ENCODE measurements at regions not wholly inside any gene's neighbourhood (a gene's known extent, or its start where the extent isn't known, plus 50 kb on each side); places are given as distances from the start of the nearest gene placed in this dataset.

- Mint-ChIP-seq H3K27ac (no peak overlapping the region), H3K36me3 (peaks cover 2% of the 10 kb centered on the region), H3K9me3 (ENCODE audit: low read depth) (no peaks in the 10 kb centered on the region), H3K4me1 (ENCODE audit: low read depth) (no peaks in the 10 kb centered on the region), H3K4me3 (no peak overlapping the region), H3K27me3 (no peaks in the 10 kb centered on the region)
Observed at GRCh38 chr5:96096724-96097123, 135.1 kb upstream of the ELL2 start.

GRCh38 chr5:96094904-96095303 lies 133.3 kb upstream of the ELL2 start:
- no peak overlapping the region for H3K4me3 Mint-ChIP-seq
- H3K4me1 Mint-ChIP-seq (ENCODE audit: low read depth): no peaks in the 10 kb centered on the region
- H3K9me3 Mint-ChIP-seq (ENCODE audit: low read depth): no peaks in the 10 kb centered on the region
- no peaks in the 10 kb centered on the region for H3K27me3 Mint-ChIP-seq
- H3K27ac Mint-ChIP-seq: no peak overlapping the region
- peaks cover 2% of the 10 kb centered on the region for H3K36me3 Mint-ChIP-seq

- Mint-ChIP-seq H3K27ac (no peak overlapping the region), H3K9me3 (ENCODE audit: low read depth) (no peaks in the 10 kb centered on the region), H3K27me3 (no peaks in the 10 kb centered on the region), H3K4me3 (no peak overlapping the region), H3K4me1 (ENCODE audit: low read depth) (no peaks in the 10 kb centered on the region), H3K36me3 (peaks cover 2% of the 10 kb centered on the region)
Observed at GRCh38 chr5:96093890-96094381, 132.3 kb upstream of the ELL2 start.

DNA sequence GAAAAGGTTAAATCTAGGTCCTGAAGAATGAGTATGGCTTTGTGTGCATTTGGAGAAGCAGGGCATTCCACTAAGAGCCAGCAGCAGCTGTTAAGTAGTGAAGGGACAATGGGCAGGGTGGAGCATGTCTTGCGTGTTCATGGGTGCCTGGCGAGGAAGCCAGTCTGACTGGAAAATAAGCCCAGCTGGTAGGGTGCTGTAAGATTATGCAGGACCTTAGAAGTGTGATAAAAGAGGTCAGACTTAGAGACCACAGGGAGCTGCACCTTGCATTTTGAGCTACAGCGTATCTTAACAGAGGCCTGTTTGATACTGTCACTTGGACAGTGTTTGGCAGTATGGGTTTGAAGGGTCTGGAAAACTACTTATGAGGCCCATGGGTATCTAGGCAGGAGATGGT lies 131.7 kb upstream of the ELL2 start:
- Mint-ChIP-seq H3K4me1 (ENCODE audit: low read depth) (no peaks in the 10 kb centered on the region), H3K27me3 (no peaks in the 10 kb centered on the region), H3K27ac (no peak overlapping the region), H3K36me3 (peaks cover 2% of the 10 kb centered on the region), H3K9me3 (ENCODE audit: low read depth) (no peaks in the 10 kb centered on the region), H3K4me3 (no peak overlapping the region)

DNA sequence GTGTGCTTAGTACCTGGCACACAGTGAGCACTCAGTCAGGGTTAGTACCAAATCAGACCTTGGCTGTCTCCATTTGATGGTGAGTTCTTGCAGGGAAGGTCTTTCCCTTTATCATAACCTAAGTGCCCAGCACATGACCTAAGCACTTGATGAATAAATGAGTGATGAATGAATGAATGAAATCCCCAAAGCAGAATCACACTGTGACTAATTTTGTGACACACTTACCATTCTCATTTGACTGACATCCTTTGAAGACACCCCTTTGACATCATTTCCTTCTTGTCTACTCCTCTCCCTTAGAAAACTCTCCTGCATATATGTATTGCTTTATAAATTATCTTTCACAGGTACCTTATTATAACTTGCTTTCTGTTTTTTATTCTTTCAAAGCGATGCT lies 130.2 kb upstream of the ELL2 start:
- H3K27ac Mint-ChIP-seq: no peak overlapping the region
- no peaks in the 10 kb centered on the region for H3K4me1 Mint-ChIP-seq (ENCODE audit: low read depth)
- no peaks in the 10 kb centered on the region for H3K27me3 Mint-ChIP-seq
- no peaks in the 10 kb centered on the region for H3K36me3 Mint-ChIP-seq
- no peak overlapping the region for H3K4me3 Mint-ChIP-seq
- no peaks in the 10 kb centered on the region for H3K9me3 Mint-ChIP-seq (ENCODE audit: low read depth)

DNA sequence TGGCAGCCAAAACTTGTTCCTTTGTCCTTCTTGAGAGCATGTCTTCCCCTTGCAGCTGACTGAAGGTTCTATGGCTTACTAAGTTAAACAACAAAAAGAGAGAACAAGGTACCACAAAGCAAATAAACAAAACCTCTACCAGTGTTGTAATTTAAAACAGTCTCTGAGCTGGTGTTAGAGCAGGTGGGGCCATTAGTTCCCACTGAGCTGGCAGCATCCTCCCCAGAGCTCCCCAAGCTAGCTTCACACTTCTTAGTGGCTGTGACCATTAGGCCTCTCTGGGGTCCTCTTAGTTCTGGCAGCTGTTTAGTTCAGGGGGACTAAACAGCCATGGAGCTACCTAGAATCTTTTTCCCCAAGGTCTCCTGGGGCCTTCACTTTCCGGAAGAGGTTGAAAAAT lies 128.6 kb upstream of the ELL2 start:
- H3K4me1 Mint-ChIP-seq (ENCODE audit: low read depth): no peaks in the 10 kb centered on the region
- H3K4me3 Mint-ChIP-seq: no peak overlapping the region
- no peak overlapping the region for H3K27ac Mint-ChIP-seq
- no peaks in the 10 kb centered on the region for H3K36me3 Mint-ChIP-seq
- no peaks in the 10 kb centered on the region for H3K9me3 Mint-ChIP-seq (ENCODE audit: low read depth)
- no peaks in the 10 kb centered on the region for H3K27me3 Mint-ChIP-seq

DNA sequence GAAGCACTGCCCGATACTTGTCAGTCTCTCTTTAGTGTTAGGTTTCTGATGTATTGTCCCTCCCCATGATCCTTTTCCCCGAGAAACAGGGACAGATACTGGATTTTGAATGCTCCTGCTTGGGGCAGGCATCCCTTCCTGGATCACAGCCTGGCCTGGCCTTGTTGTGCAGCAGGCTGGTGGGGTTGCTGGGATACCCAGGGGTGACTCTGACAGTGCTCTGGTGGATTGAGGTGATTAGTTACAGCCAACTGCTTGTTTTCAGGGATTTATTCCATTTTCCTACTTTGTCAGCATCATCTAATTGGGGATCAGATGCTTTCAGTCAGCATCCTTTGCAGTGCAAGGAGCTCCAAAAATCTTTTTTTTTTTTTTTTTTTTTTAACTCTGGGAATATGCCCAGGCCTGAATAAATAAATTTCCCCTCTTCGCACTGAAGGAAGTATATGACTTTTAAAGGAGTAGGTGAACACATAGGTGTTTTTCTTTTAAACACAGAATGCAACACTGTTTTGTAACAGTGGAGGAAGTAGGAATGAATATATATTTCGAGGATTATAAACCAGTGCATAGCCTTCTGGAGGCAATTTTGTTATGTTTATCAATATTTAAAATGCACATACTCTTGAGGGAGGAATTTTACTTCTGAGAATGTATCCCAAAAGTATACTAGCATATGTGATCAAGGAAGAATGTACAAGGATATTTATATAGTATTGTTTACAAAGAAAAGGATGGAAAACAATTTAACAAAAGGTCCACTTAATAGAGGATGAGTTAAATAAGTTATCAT lies 127.3 kb upstream of the ELL2 start:
- Mint-ChIP-seq H3K27me3 (peaks cover 8% of the 10 kb centered on the region), H3K36me3 (no peaks in the 10 kb centered on the region), H3K9me3 (ENCODE audit: low read depth) (no peaks in the 10 kb centered on the region), H3K4me1 (ENCODE audit: low read depth) (peaks cover 2% of the 10 kb centered on the region), H3K27ac (no peak overlapping the region), H3K4me3 (no peak overlapping the region)

GRCh38 chr5:96087939-96088338 lies 126.3 kb upstream of the ELL2 start:
- Mint-ChIP-seq H3K27ac (no peak overlapping the region), H3K4me1 (ENCODE audit: low read depth) (peaks cover 9% of the 10 kb centered on the region), H3K4me3 (no peak overlapping the region), H3K9me3 (ENCODE audit: low read depth) (no peaks in the 10 kb centered on the region), H3K36me3 (no peaks in the 10 kb centered on the region), H3K27me3 (peaks cover 10% of the 10 kb centered on the region)

GRCh38 chr5:96084874-96085506 lies 123.3 kb upstream of the ELL2 start:
- Mint-ChIP-seq H3K27me3 (peaks cover 12% of the 10 kb centered on the region), H3K4me3 (no peak overlapping the region), H3K4me1 (ENCODE audit: low read depth) (peaks cover 20% of the 10 kb centered on the region), H3K27ac (no peak overlapping the region), H3K9me3 (ENCODE audit: low read depth) (no peaks in the 10 kb centered on the region), H3K36me3 (no peaks in the 10 kb centered on the region)

DNA sequence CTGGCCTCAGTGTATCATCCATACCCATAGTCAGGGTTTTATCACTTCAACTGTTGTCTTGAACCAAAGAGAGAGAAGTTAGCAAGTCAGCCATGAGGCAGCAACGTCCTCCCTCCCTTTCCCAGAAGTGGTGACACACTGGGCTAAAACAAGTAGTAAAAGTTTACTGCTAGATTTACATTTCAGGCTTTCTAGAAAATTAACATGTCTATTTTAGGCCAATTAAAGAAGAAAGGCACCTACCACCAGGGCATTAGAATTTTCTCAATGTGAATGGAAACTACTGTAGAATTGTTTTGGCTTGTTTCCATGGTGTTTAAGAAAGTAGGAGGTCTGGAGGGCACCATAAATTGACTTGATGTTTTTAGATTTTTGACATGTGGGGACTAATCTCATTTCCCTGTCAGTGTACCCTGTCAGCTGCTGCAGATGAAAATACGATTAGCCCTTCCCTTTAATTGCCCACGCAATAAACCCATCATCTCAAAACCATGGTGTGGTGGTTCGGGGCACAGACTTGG lies 121.8 kb upstream of the ELL2 start:
- H3K4me3 Mint-ChIP-seq: no peak overlapping the region
- H3K27ac Mint-ChIP-seq: peak overlapping the region; percentile 74
- H3K9me3 Mint-ChIP-seq (ENCODE audit: low read depth): no peaks in the 10 kb centered on the region
- no peaks in the 10 kb centered on the region for H3K36me3 Mint-ChIP-seq
- H3K27me3 Mint-ChIP-seq: peaks cover 12% of the 10 kb centered on the region
- H3K4me1 Mint-ChIP-seq (ENCODE audit: low read depth): peaks cover 28% of the 10 kb centered on the region

- Mint-ChIP-seq H3K27ac (peak overlapping the region; percentile 50), H3K4me1 (ENCODE audit: low read depth) (peaks cover 29% of the 10 kb centered on the region), H3K9me3 (ENCODE audit: low read depth) (no peaks in the 10 kb centered on the region), H3K27me3 (peaks cover 14% of the 10 kb centered on the region), H3K4me3 (no peak overlapping the region), H3K36me3 (no peaks in the 10 kb centered on the region)
Observed at GRCh38 chr5:96081276-96081858, 119.7 kb upstream of the ELL2 start.

GRCh38 chr5:96080557-96080956 lies 118.9 kb upstream of the ELL2 start:
- peaks cover 29% of the 10 kb centered on the region for H3K4me1 Mint-ChIP-seq (ENCODE audit: low read depth)

DNA sequence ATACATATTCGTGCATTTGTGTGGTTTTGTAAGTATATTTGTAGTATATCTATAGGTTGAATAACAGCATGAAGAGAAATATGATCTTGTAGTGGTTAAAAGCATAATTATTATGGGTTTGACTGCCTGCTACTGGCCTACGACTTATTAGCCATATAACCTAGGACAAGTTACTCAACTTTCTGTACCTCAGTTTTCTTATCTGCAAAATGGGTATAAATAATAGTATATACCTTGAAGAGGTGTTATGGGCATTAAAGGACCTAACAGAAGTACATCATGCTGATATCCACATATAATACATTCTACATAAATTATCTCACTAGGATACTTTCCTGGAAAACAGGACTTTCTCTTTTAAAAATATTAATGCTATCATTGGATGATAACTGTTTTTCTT lies 118.3 kb upstream of the ELL2 start:
- no peak overlapping the region for H3K4me3 Mint-ChIP-seq
- H3K36me3 Mint-ChIP-seq: no peaks in the 10 kb centered on the region
- peaks cover 29% of the 10 kb centered on the region for H3K4me1 Mint-ChIP-seq (ENCODE audit: low read depth)
- H3K27me3 Mint-ChIP-seq: peaks cover 14% of the 10 kb centered on the region
- H3K27ac Mint-ChIP-seq: no peak overlapping the region
- H3K9me3 Mint-ChIP-seq (ENCODE audit: low read depth): no peaks in the 10 kb centered on the region

More at GRCh38 chr5:96080557-96080956, 118.9 kb upstream of the ELL2 start:
- peaks cover 14% of the 10 kb centered on the region for H3K27me3 Mint-ChIP-seq
- H3K4me3 Mint-ChIP-seq: no peak overlapping the region
- no peaks in the 10 kb centered on the region for H3K9me3 Mint-ChIP-seq (ENCODE audit: low read depth)
- no peaks in the 10 kb centered on the region for H3K36me3 Mint-ChIP-seq
- H3K27ac Mint-ChIP-seq: peak overlapping the region; percentile 50

DNA sequence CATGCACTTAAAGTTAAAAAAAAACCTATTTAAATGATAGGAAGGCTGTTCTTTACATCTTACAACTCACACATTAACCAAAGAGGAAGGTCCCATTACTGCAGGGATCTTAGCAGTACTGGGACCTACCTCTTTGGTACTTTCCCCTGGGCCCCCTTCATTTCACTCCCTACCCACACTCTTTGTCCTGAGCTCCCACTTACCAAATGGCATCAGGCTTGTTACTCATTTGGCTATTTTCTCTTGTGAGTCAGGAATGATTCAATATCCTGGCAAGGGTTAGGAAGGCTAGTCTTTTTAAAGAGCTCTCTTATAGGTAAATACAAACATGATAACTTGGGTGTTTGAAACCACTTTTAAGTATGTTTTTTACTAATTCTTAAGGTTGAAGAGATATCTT lies 117.4 kb upstream of the ELL2 start:
- H3K36me3 Mint-ChIP-seq: no peaks in the 10 kb centered on the region
- peaks cover 6% of the 10 kb centered on the region for H3K27me3 Mint-ChIP-seq
- peak overlapping the region; percentile 83 for H3K27ac Mint-ChIP-seq
- H3K4me3 Mint-ChIP-seq: peak overlapping the region; percentile 77
- H3K9me3 Mint-ChIP-seq (ENCODE audit: low read depth): no peaks in the 10 kb centered on the region
- peaks cover 27% of the 10 kb centered on the region for H3K4me1 Mint-ChIP-seq (ENCODE audit: low read depth)

DNA sequence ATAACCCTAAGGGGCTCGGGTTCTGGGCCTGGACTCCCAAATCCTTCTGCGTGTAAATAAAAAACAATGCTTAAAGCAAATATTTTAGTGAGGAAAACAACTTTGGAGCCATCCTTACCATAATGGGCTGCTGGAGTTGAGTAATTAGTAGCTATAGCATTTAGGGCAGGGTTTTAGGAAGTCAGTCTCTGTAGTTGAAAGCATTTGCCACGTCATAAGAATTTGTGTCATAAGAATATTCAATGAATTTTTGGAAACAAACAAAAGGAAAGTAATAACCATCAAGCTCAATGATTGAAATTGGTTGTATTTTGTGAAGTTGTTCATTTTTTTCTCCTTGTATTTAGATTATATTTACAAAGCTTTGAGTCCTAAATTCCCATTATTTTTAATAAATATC lies 114.8 kb upstream of the ELL2 start:
- H3K36me3 Mint-ChIP-seq: no peaks in the 10 kb centered on the region
- peaks cover 3% of the 10 kb centered on the region for H3K27me3 Mint-ChIP-seq
- no peaks in the 10 kb centered on the region for H3K9me3 Mint-ChIP-seq (ENCODE audit: low read depth)
- no peak overlapping the region for H3K27ac Mint-ChIP-seq
- H3K4me1 Mint-ChIP-seq (ENCODE audit: low read depth): peaks cover 17% of the 10 kb centered on the region
- no peak overlapping the region for H3K4me3 Mint-ChIP-seq

Data from activated naive CD8-positive, alpha-beta T cell (primary cell).